Dermis microvascular lymphatic vessel endothelial cell (primary cell): ENCODE measurements at regions not wholly inside any gene's neighbourhood (a gene's known extent, or its start where the extent isn't known, plus 50 kb on each side); places are given as distances from the start of the nearest gene placed in this dataset.

Experiments used
- DNase-seq, 2 donors: peaks; one replicate each; pipeline versions ENCODE4 v3.0.0 to v3.0.0-alpha.2; 2010; ENCODE audit warnings: low read depth in 2 of 2

GRCh38 chr14:101206556-101206955 lies 303.0 kb upstream of the RTL1 start:
- DNase-seq, result no peak

GRCh38 chr14:101207041-101207440 lies 303.5 kb upstream of the RTL1 start:
- no peak for DNase-seq

GRCh38 chr14:101207897-101208296 lies 304.4 kb upstream of the RTL1 start:
- no peak for DNase-seq

GRCh38 chr14:101209594-101209993 lies 306.1 kb upstream of the RTL1 start:
- DNase-seq, result no peak

- DNase-seq, result no peak
Observed at GRCh38 chr14:101215266-101215665, 311.7 kb upstream of the RTL1 start.

GRCh38 chr14:101215927-101216326 lies 312.4 kb upstream of the RTL1 start:
- DNase-seq, result no peak

GRCh38 chr14:101216366-101217079 lies 313.0 kb upstream of the RTL1 start:
- DNase-seq, result no peak

GRCh38 chr14:101217080-101217463 lies 313.6 kb upstream of the RTL1 start:
- DNase-seq, result no peak

GRCh38 chr14:101217616-101218371 lies 314.3 kb upstream of the RTL1 start:
- no peak for DNase-seq

- no peak for DNase-seq
Observed at GRCh38 chr14:101219896-101220703, 316.6 kb upstream of the RTL1 start.

- DNase-seq, result no peak
Observed at GRCh38 chr14:101220921-101221510, 317.5 kb upstream of the RTL1 start.

- no peak for DNase-seq
Observed at GRCh38 chr14:101221549-101222160, 318.1 kb upstream of the RTL1 start.

- DNase-seq, result no peak
Observed at GRCh38 chr14:101222362-101223070, 319.0 kb upstream of the RTL1 start.

- DNase-seq, result no peak
Observed at GRCh38 chr14:101223127-101223526, 319.6 kb upstream of the RTL1 start.

- no peak for DNase-seq
Observed at GRCh38 chr14:101223561-101224162, 320.1 kb upstream of the RTL1 start.

GRCh38 chr14:101224356-101225156 lies 321.0 kb upstream of the RTL1 start:
- DNase-seq, result no peak

GRCh38 chr14:101225157-101226152 lies 321.9 kb upstream of the RTL1 start:
- no peak for DNase-seq

- DNase-seq, result no peak
Observed at GRCh38 chr14:101226265-101226602, 322.7 kb upstream of the RTL1 start.
